ENCODE measurements at regions not wholly inside any gene's neighbourhood (a gene's known extent, or its start where the extent isn't known, plus 50 kb on each side); places are given as distances from the start of the nearest gene placed in this dataset.

GRCh38 chr16:86018941-86019340 lies 120.0 kb downstream of the IRF8 start:
- no peak for DNase-seq
- peaks cover 16% of the 10 kb centered on the region for H3K9me3 Mint-ChIP-seq
- H3K27me3 Mint-ChIP-seq, result peaks cover 40% of the 10 kb centered on the region
- H3K4me1 Mint-ChIP-seq, result peaks cover 28% of the 10 kb centered on the region
- no peak overlapping the region for H3K4me3 Mint-ChIP-seq
- H3K36me3 Mint-ChIP-seq, result peaks cover 12% of the 10 kb centered on the region
- no peak overlapping the region for H3K27ac Mint-ChIP-seq

GRCh38 chr16:86019446-86020047 lies 120.6 kb downstream of the IRF8 start:
- Mint-ChIP-seq H3K4me1 (peaks cover 28% of the 10 kb centered on the region), H3K27me3 (peaks cover 40% of the 10 kb centered on the region), H3K27ac (no peak overlapping the region), H3K4me3 (no peak overlapping the region), H3K36me3 (peaks cover 12% of the 10 kb centered on the region), H3K9me3 (peaks cover 16% of the 10 kb centered on the region)
- no peak for DNase-seq

GRCh38 chr16:86020971-86021370 lies 122.0 kb downstream of the IRF8 start:
- Mint-ChIP-seq H3K27ac (no peak overlapping the region), H3K9me3 (peaks cover 22% of the 10 kb centered on the region), H3K4me3 (no peak overlapping the region), H3K27me3 (peaks cover 40% of the 10 kb centered on the region), H3K36me3 (peaks cover 12% of the 10 kb centered on the region), H3K4me1 (peaks cover 19% of the 10 kb centered on the region)
- DNase-seq, result no peak

GRCh38 chr16:86022381-86022960 lies 123.5 kb downstream of the IRF8 start:
- no peak for DNase-seq
- H3K9me3 Mint-ChIP-seq, result peaks cover 22% of the 10 kb centered on the region
- no peak overlapping the region for H3K4me3 Mint-ChIP-seq
- peaks cover 10% of the 10 kb centered on the region for H3K4me1 Mint-ChIP-seq
- H3K36me3 Mint-ChIP-seq, result peaks cover 12% of the 10 kb centered on the region
- H3K27ac Mint-ChIP-seq, result no peak overlapping the region
- peaks cover 33% of the 10 kb centered on the region for H3K27me3 Mint-ChIP-seq

GRCh38 chr16:86024210-86024609 lies 125.2 kb downstream of the IRF8 start:
- DNase-seq, result no peak
- peaks cover 20% of the 10 kb centered on the region for H3K9me3 Mint-ChIP-seq
- H3K27ac Mint-ChIP-seq, result no peak overlapping the region
- no peak overlapping the region for H3K4me3 Mint-ChIP-seq
- H3K4me1 Mint-ChIP-seq, result no peaks in the 10 kb centered on the region
- H3K27me3 Mint-ChIP-seq, result peaks cover 22% of the 10 kb centered on the region
- peaks cover 12% of the 10 kb centered on the region for H3K36me3 Mint-ChIP-seq

GRCh38 chr16:86025706-86026105 lies 126.7 kb downstream of the IRF8 start:
- no peak overlapping the region for H3K27ac Mint-ChIP-seq
- no peak for DNase-seq
- peaks cover 14% of the 10 kb centered on the region for H3K27me3 Mint-ChIP-seq
- H3K9me3 Mint-ChIP-seq, result peaks cover 11% of the 10 kb centered on the region
- H3K4me3 Mint-ChIP-seq, result no peak overlapping the region
- peaks cover 5% of the 10 kb centered on the region for H3K36me3 Mint-ChIP-seq
- H3K4me1 Mint-ChIP-seq, result no peaks in the 10 kb centered on the region

- Mint-ChIP-seq H3K27me3 (peaks cover 10% of the 10 kb centered on the region), H3K9me3 (peaks cover 11% of the 10 kb centered on the region), H3K4me1 (no peaks in the 10 kb centered on the region), H3K27ac (no peak overlapping the region), H3K4me3 (no peak overlapping the region), H3K36me3 (peaks cover 3% of the 10 kb centered on the region)
- no peak for DNase-seq
These were observed 127.4 kb downstream of the IRF8 start for GRCh38 chr16:86026171-86026910.

GRCh38 chr16:86026916-86027315 lies 128.0 kb downstream of the IRF8 start:
- no peaks in the 10 kb centered on the region for H3K4me1 Mint-ChIP-seq
- peaks cover 3% of the 10 kb centered on the region for H3K36me3 Mint-ChIP-seq
- no peak for DNase-seq
- H3K4me3 Mint-ChIP-seq, result no peak overlapping the region
- no peak overlapping the region for H3K27ac Mint-ChIP-seq
- H3K9me3 Mint-ChIP-seq, result peaks cover 11% of the 10 kb centered on the region
- peaks cover 10% of the 10 kb centered on the region for H3K27me3 Mint-ChIP-seq

- Mint-ChIP-seq H3K27ac (no peak overlapping the region), H3K27me3 (peaks cover 10% of the 10 kb centered on the region), H3K4me3 (no peak overlapping the region), H3K36me3 (peaks cover 3% of the 10 kb centered on the region), H3K9me3 (peaks cover 11% of the 10 kb centered on the region), H3K4me1 (no peaks in the 10 kb centered on the region)
- no peak for DNase-seq
These were observed 128.6 kb downstream of the IRF8 start for GRCh38 chr16:86027373-86028126.

GRCh38 chr16:86029131-86029741 lies 130.3 kb downstream of the IRF8 start:
- Mint-ChIP-seq H3K36me3 (no peaks in the 10 kb centered on the region), H3K4me1 (no peaks in the 10 kb centered on the region)
- no peak for DNase-seq

GRCh38 chr16:86030116-86030515 lies 131.2 kb downstream of the IRF8 start:
- H3K36me3 Mint-ChIP-seq, result no peaks in the 10 kb centered on the region
- no peaks in the 10 kb centered on the region for H3K4me1 Mint-ChIP-seq
- no peak overlapping the region for H3K4me3 Mint-ChIP-seq
- H3K9me3 Mint-ChIP-seq, result peaks cover 3% of the 10 kb centered on the region
- no peak for DNase-seq
- H3K27ac Mint-ChIP-seq, result no peak overlapping the region
- peaks cover 16% of the 10 kb centered on the region for H3K27me3 Mint-ChIP-seq

More at GRCh38 chr16:86029131-86029741, 130.3 kb downstream of the IRF8 start:
- peaks cover 16% of the 10 kb centered on the region for H3K27me3 Mint-ChIP-seq
- H3K4me3 Mint-ChIP-seq, result no peak overlapping the region
- H3K27ac Mint-ChIP-seq, result no peak overlapping the region
- peaks cover 6% of the 10 kb centered on the region for H3K9me3 Mint-ChIP-seq

- no peak for DNase-seq
- H3K27me3 Mint-ChIP-seq, result peaks cover 16% of the 10 kb centered on the region
- H3K27ac Mint-ChIP-seq, result no peak overlapping the region
- H3K4me3 Mint-ChIP-seq, result no peak overlapping the region
- H3K36me3 Mint-ChIP-seq, result no peaks in the 10 kb centered on the region
- H3K9me3 Mint-ChIP-seq, result no peaks in the 10 kb centered on the region
- no peaks in the 10 kb centered on the region for H3K4me1 Mint-ChIP-seq
These were observed 132.2 kb downstream of the IRF8 start for GRCh38 chr16:86031141-86031678.

GRCh38 chr16:86033016-86033474 lies 134.1 kb downstream of the IRF8 start:
- DNase-seq, result no peak
- Mint-ChIP-seq H3K4me1 (no peaks in the 10 kb centered on the region), H3K4me3 (no peak overlapping the region), H3K27ac (no peak overlapping the region), H3K9me3 (no peaks in the 10 kb centered on the region), H3K36me3 (no peaks in the 10 kb centered on the region), H3K27me3 (peaks cover 13% of the 10 kb centered on the region)

- Mint-ChIP-seq H3K36me3 (no peaks in the 10 kb centered on the region), H3K27me3 (peaks cover 12% of the 10 kb centered on the region), H3K4me1 (peaks cover under 1% of the 10 kb centered on the region), H3K4me3 (no peak overlapping the region), H3K9me3 (no peaks in the 10 kb centered on the region), H3K27ac (no peak overlapping the region)
- DNase-seq, result no peak
These were observed 135.0 kb downstream of the IRF8 start for GRCh38 chr16:86033971-86034370.
